IMR-90 (cell line): ENCODE measurements at regions not wholly inside any gene's neighbourhood (a gene's known extent, or its start where the extent isn't known, plus 50 kb on each side); places are given as distances from the start of the nearest gene placed in this dataset.

Experiments used
- ATAC-seq: fragments of 200-7000 bp; cut with Tn5 transposase; 2 replicates; pipeline ENCODE4 v1.9.1; 2020; ENCODE audit warnings: low read depth, mild to moderate bottlenecking, moderate library complexity
- BruUV-seq: library from RNA; stranded (reverse); fragments of 400-500 nt; replicated peaks from 2 replicates; lab custom pipeline; 2021; lab: Mats Ljungman, UMichigan
- CTCF ChIA-PET: fragments of 300-600 bp; formaldehyde crosslinking; extraction: SDS; loops from one replicate; lab custom pipeline; 2021; ENCODE audit warnings: antibody characterized with exemption; lab: Yijun Ruan, JAX
- POLR2A ChIA-PET: fragments of 300-600 bp; sonication (Branson Sonifier 250); formaldehyde crosslinking; loops from one replicate; lab custom pipeline; 2022; ENCODE audit warnings: antibody characterized with exemption; ENCODE audit not compliant: unreplicated experiment; lab: Charles Lee
- DNase-seq: peaks from one replicate; pipeline ENCODE4 v3.0.0; 2013
- H2AFZ ChIP-seq: replicated peaks from 2 replicates; pipeline ENCODE3; 2013; ENCODE audit warnings: low read length, mild to moderate bottlenecking; ENCODE audit not compliant: poor library complexity
- H2AK5ac ChIP-seq: 2 replicates; pipeline ENCODE4 v1.6.1; 2013; ENCODE audit warnings: low read depth, low read length, inconsistent platforms
- H2AK9ac ChIP-seq: replicated peaks from 2 replicates; pipeline ENCODE3; 2013; ENCODE audit warnings: mild to moderate bottlenecking, low read depth, low read length, moderate library complexity; ENCODE audit not compliant: poor library complexity
- H2BK120ac ChIP-seq: 2 replicates; pipeline ENCODE4 v1.6.1; 2013; ENCODE audit warnings: low read depth, low read length, inconsistent platforms
- H2BK15ac ChIP-seq: 3 replicates; pipeline ENCODE4 v1.6.1; 2013; ENCODE audit warnings: low read depth, low read length, inconsistent platforms
- H2BK20ac ChIP-seq: 2 replicates; pipeline ENCODE4 v1.6.1; 2013; ENCODE audit warnings: low read depth, mild to moderate bottlenecking, inconsistent platforms, low read length, moderate library complexity
- H2BK5ac ChIP-seq: 2 replicates; pipeline ENCODE4 v1.6.1; 2013; ENCODE audit warnings: mild to moderate bottlenecking, low read depth, low read length, inconsistent platforms; ENCODE audit not compliant: poor library complexity, severe bottlenecking
- H3K14ac ChIP-seq: replicated peaks from 2 replicates; pipeline ENCODE4 v1.6.1; 2013; ENCODE audit warnings: low read depth, low read length, inconsistent platforms
- H3K18ac ChIP-seq: 2 replicates; pipeline ENCODE4 v1.6.1; 2013; ENCODE audit warnings: low read depth, low read length, control low read depth
- H3K23ac ChIP-seq: 2 replicates; pipeline ENCODE4 v1.6.1; 2013; ENCODE audit warnings: low read depth, low read length, inconsistent platforms
- H3K27ac ChIP-seq: 2 replicates; pipeline ENCODE4 v1.5.1; 2013; ENCODE audit warnings: mild to moderate bottlenecking, control low read depth, low read length; ENCODE audit not compliant: insufficient read depth
- H3K27me3 ChIP-seq: 2 replicates; pipeline ENCODE4 v1.6.1; 2013; ENCODE audit warnings: low read length; ENCODE audit not compliant: control insufficient read depth, insufficient read depth
- H3K36me3 ChIP-seq: 2 replicates; pipeline ENCODE4 v1.6.1; 2013; ENCODE audit warnings: low read length, mixed read lengths; ENCODE audit not compliant: control insufficient read depth, insufficient read depth
- H3K4ac ChIP-seq: 2 replicates; pipeline ENCODE4 v1.6.1; 2013; ENCODE audit warnings: low read depth, low read length, inconsistent platforms
- H3K4me1 ChIP-seq: 2 replicates; pipeline ENCODE4 v1.6.1; 2013; ENCODE audit warnings: low read length, mixed read lengths; ENCODE audit not compliant: control insufficient read depth, insufficient read depth
- H3K4me2 ChIP-seq: 2 replicates; pipeline ENCODE4 v1.6.1; 2013; ENCODE audit warnings: low read depth, mild to moderate bottlenecking, control low read depth, low read length, moderate library complexity
- H3K4me3 ChIP-seq: 2 replicates; pipeline ENCODE4 v1.5.1; 2013; ENCODE audit warnings: low read depth, mild to moderate bottlenecking, control low read depth, low read length, moderate library complexity; ENCODE audit not compliant: insufficient read depth
- H3K56ac ChIP-seq: 2 replicates; pipeline ENCODE4 v1.6.1; 2013; ENCODE audit warnings: low read length, inconsistent platforms; ENCODE audit not compliant: insufficient read depth; ENCODE audit errors: extremely low read depth
- H3K79me1 ChIP-seq, 2 experiments: 2 replicates each; pipeline ENCODE4 v1.6.1; 2013; ENCODE audit warnings: low read length in 2 of 2, inconsistent platforms in 1 of 2, low read depth in 1 of 2
- H3K9ac ChIP-seq: 2 replicates; pipeline ENCODE4 v1.6.1; 2013; ENCODE audit warnings: low read depth, low read length, control low read depth
- H3K9me1 ChIP-seq: 2 replicates; pipeline ENCODE4 v1.6.1; 2013; ENCODE audit warnings: low read length, inconsistent platforms; ENCODE audit not compliant: insufficient read depth
- H3K9me3 ChIP-seq: 2 replicates; pipeline ENCODE4 v1.6.1; 2013; ENCODE audit warnings: low read length; ENCODE audit not compliant: control insufficient read depth, insufficient read depth
- H4K20me1 ChIP-seq: 2 replicates; pipeline ENCODE4 v1.6.1; 2013; ENCODE audit warnings: low read length, inconsistent platforms; ENCODE audit not compliant: insufficient read depth
- H4K5ac ChIP-seq: 2 replicates; pipeline ENCODE4 v1.6.1; 2013; ENCODE audit warnings: mild to moderate bottlenecking, low read depth, low read length, control low read depth
- H4K8ac ChIP-seq, 2 experiments: 2 replicates each; pipeline ENCODE4 v1.6.1; 2013; ENCODE audit warnings: low read depth in 2 of 2, low read length in 2 of 2, control low read depth in 1 of 2, inconsistent platforms in 1 of 2
- H4K91ac ChIP-seq: 2 replicates; pipeline ENCODE4 v1.6.1; 2013; ENCODE audit warnings: low read depth, low read length, inconsistent platforms; ENCODE audit not compliant: insufficient read depth
- CEBPB ChIP-seq: IDR thresholded peaks from 2 replicates; pipeline ENCODE4 v1.6.1; 2012; ENCODE audit warnings: low read depth, low read length, improper control_type of control experiment
- RAD21 ChIP-seq: IDR thresholded peaks from 2 replicates; pipeline ENCODE4 v1.6.1; 2012; ENCODE audit warnings: low read length, improper control_type of control experiment
- WGBS, 2 experiments: methylation state at CpG; one replicate each; pipeline versions ENCODE4 v1.1.5 to v1.1.7; 2013; ENCODE audit warnings: missing lambda C conversion rate in 2 of 2; ENCODE audit not compliant: insufficient read length in 1 of 2; ENCODE audit errors: extremely low coverage in 2 of 2; 5-methylcytosine and 5-hydroxymethylcytosine counted together
- dilution Hi-C: fragments of 300-500 bp; cut with HindIII; formaldehyde crosslinking; loops from one replicate; pipeline ENCODE4 v1.14.3; 2018; ENCODE audit warnings: low sequenced_read_pairs; ENCODE audit not compliant: unreplicated experiment
- in situ Hi-C: fragments of 300-500 bp; cut with MboI; formaldehyde crosslinking; loops from 3 replicates; pipeline ENCODE4 v1.14.3; 2019; ENCODE audit warnings: low sequenced_read_pairs, inconsistent platforms, mixed read lengths
- intact Hi-C: fragments of 100-400 bp; cut with micrococcal nuclease; formaldehyde crosslinking; loops from 2 replicates; pipeline ENCODE4 v1.10.0; 2022

- Histone ChIP-seq H3K9me1 (peaks cover 24% of the 10 kb centered on the region), H3K56ac (no peak overlapping the region), H3K23ac (no peak overlapping the region), H2BK15ac (peak overlapping the region; percentile 99; the same call in 2 of the 3 replicates), H3K4me3 (no peak overlapping the region), H2BK5ac (peak overlapping the region; percentile 18), H3K18ac (peak overlapping the region; percentile 55; the same call in 1 of the 2 replicates), H3K79me1 (peaks cover 0 to 19% of the 10 kb centered on the region in 2 experiments; a peak in 2 of 4 replicates), H4K20me1 (no peaks in the 10 kb centered on the region), H3K4me2 (no peak overlapping the region), H3K4me1 (peaks cover 17% of the 10 kb centered on the region), H2AK5ac (peak overlapping the region; percentile 90; the same call in 1 of the 2 replicates), H4K8ac (peak overlapping the region in 1 of 2 experiments; percentile 29; a peak in 1 of 4 replicates), H2BK20ac (peak overlapping the region; percentile 97), H2BK120ac (peak overlapping the region; percentile 97), H4K91ac (peak overlapping the region; percentile 53), H3K9me3 (peaks cover 7% of the 10 kb centered on the region), H2AFZ (no peak overlapping the region), H3K27me3 (no peaks in the 10 kb centered on the region), H3K9ac (no peak overlapping the region), H4K5ac (peak overlapping the region; percentile 35; the same call in 1 of the 2 replicates), H3K14ac (peak overlapping the region; percentile 8), H2AK9ac (no peak overlapping the region), H3K4ac (peak overlapping the region; percentile 97), H3K27ac (no peak overlapping the region), H3K36me3 (no peaks in the 10 kb centered on the region)
- intact Hi-C loops: no loop called here
- in situ Hi-C loops: no loop called here
- POLR2A ChIA-PET: no interaction called here
- TF ChIP-seq RAD21: no peak
- no peak for TF ChIP-seq CEBPB
- no peak for ATAC-seq
- no peak for DNase-seq
- no CpG with 5 or more reads among the region's 6 CpGs for WGBS, 2 experiments
- dilution Hi-C loops: no loop called here
- BruUV-seq: no TSS peak
- CTCF ChIA-PET: no interaction called here
These were observed 153.0 kb upstream of the FOXF1 start for GRCh38 chr16:86357303-86357702.
